HG02852 (cell line): ENCODE measurements at regions not wholly inside any gene's neighbourhood (a gene's known extent, or its start where the extent isn't known, plus 50 kb on each side); places are given as distances from the start of the nearest gene placed in this dataset.
A peak's percentile ranks its signal among the peaks of the same experiment; 100 is the strongest.

Source experiments
- ATAC-seq: cut with Tn5 transposase; IDR thresholded peaks from one replicate; pipeline ENCODE4 v1.9.1; 2021; ENCODE audit warnings: mild to moderate bottlenecking, moderate library complexity; ENCODE audit not compliant: unreplicated experiment

- ATAC-seq: no peak
Measured at GRCh38 chr21:15149600-15150224, 84.9 kb upstream of the NRIP1 start.

- no peak for ATAC-seq
Measured at GRCh38 chr21:15151385-15152103, 86.7 kb upstream of the NRIP1 start.

- no peak for ATAC-seq
Measured at GRCh38 chr21:15152591-15152990, 87.8 kb upstream of the NRIP1 start.

- peak; percentile 93 for ATAC-seq
Measured at GRCh38 chr21:15159382-15160020, 94.7 kb upstream of the NRIP1 start.

GRCh38 chr21:15160136-15160535, 95.3 kb upstream of the NRIP1 start:
- no peak for ATAC-seq

- no peak for ATAC-seq
Measured at GRCh38 chr21:15162921-15163320, 98.1 kb upstream of the NRIP1 start.

- no peak for ATAC-seq
Measured at GRCh38 chr21:15164273-15164672, 99.5 kb upstream of the NRIP1 start.

- no peak for ATAC-seq
Measured at GRCh38 chr21:15164678-15165303, 100.0 kb upstream of the NRIP1 start.

- no peak for ATAC-seq
Measured at GRCh38 chr21:15170614-15171013, 105.8 kb upstream of the NRIP1 start.

- ATAC-seq: no peak
Measured at GRCh38 chr21:15171546-15171945, 106.7 kb upstream of the NRIP1 start.

- ATAC-seq: no peak
Measured at GRCh38 chr21:15172963-15173362, 108.2 kb upstream of the NRIP1 start.

GRCh38 chr21:15174923-15175322, 110.1 kb upstream of the NRIP1 start:
- ATAC-seq: no peak

- ATAC-seq: no peak
Measured at GRCh38 chr21:15182731-15183130, 117.9 kb upstream of the NRIP1 start.

- no peak for ATAC-seq
Measured at GRCh38 chr21:15183813-15184257, 119.0 kb upstream of the NRIP1 start.

- no peak for ATAC-seq
Measured at GRCh38 chr21:15190412-15190811, 125.6 kb upstream of the NRIP1 start.

- ATAC-seq: no peak
Measured at GRCh38 chr21:15190837-15191236, 126.0 kb upstream of the NRIP1 start.

GRCh38 chr21:15191342-15191741, 126.5 kb upstream of the NRIP1 start:
- ATAC-seq: no peak

- no peak for ATAC-seq
Measured at GRCh38 chr21:15192243-15192642, 127.4 kb upstream of the NRIP1 start.

- ATAC-seq: no peak
Measured at GRCh38 chr21:15193937-15194336, 129.1 kb upstream of the NRIP1 start.

- ATAC-seq: no peak
Measured at GRCh38 chr21:15195104-15195503, 130.3 kb upstream of the NRIP1 start.

GRCh38 chr21:15195768-15196167, 131.0 kb upstream of the NRIP1 start:
- ATAC-seq: no peak

- no peak for ATAC-seq
Measured at GRCh38 chr21:15197696-15198095, 132.9 kb upstream of the NRIP1 start.
